Islet precursor cell (in vitro differentiated cells): ENCODE measurements at regions not wholly inside any gene's neighbourhood (a gene's known extent, or its start where the extent isn't known, plus 50 kb on each side); places are given as distances from the start of the nearest gene placed in this dataset.

Source experiments
- DNase-seq: peaks from one replicate; pipeline ENCODE4 v3.0.0-alpha.2; 2018

GRCh38 chr2:155766342-155767115 lies 566.0 kb downstream of the NR4A2 start:
- DNase-seq = no peak

GRCh38 chr2:155755481-155755880 lies 577.0 kb downstream of the NR4A2 start:
- DNase-seq = no peak

GRCh38 chr2:155748131-155748530 lies 584.4 kb downstream of the NR4A2 start:
- DNase-seq = no peak

GRCh38 chr2:155747531-155747930 lies 585.0 kb downstream of the NR4A2 start:
- no peak for DNase-seq

- DNase-seq = peak; percentile 64
Measured at GRCh38 chr2:155733091-155733853, 599.2 kb downstream of the NR4A2 start.

GRCh38 chr2:155730804-155731203 lies 601.7 kb downstream of the NR4A2 start:
- DNase-seq = no peak

- no peak for DNase-seq
Measured at GRCh38 chr2:155727187-155727895, 605.2 kb downstream of the NR4A2 start.

GRCh38 chr2:155722290-155722689 lies 610.2 kb downstream of the NR4A2 start:
- DNase-seq = no peak

- no peak for DNase-seq
Measured at GRCh38 chr2:155715705-155716104, 616.8 kb downstream of the NR4A2 start.

GRCh38 chr2:155714983-155715382 lies 617.5 kb downstream of the NR4A2 start:
- no peak for DNase-seq

GRCh38 chr2:155708071-155708470 lies 624.5 kb downstream of the NR4A2 start:
- no peak for DNase-seq

GRCh38 chr2:155703917-155704316 lies 628.6 kb downstream of the NR4A2 start:
- DNase-seq = no peak

GRCh38 chr2:155703048-155703447 lies 629.5 kb downstream of the NR4A2 start:
- no peak for DNase-seq

GRCh38 chr2:155701721-155702120 lies 630.8 kb downstream of the NR4A2 start:
- no peak for DNase-seq

GRCh38 chr2:155696571-155696970 lies 636.0 kb downstream of the NR4A2 start:
- DNase-seq = no peak

- DNase-seq = no peak
Measured at GRCh38 chr2:155695505-155695904, 637.0 kb downstream of the NR4A2 start.

GRCh38 chr2:155692856-155693255 lies 639.7 kb downstream of the NR4A2 start:
- no peak for DNase-seq

GRCh38 chr2:155692106-155692505 lies 640.4 kb downstream of the NR4A2 start:
- DNase-seq = no peak

GRCh38 chr2:155690785-155691184 lies 641.7 kb downstream of the NR4A2 start:
- no peak for DNase-seq

GRCh38 chr2:155689791-155690190 lies 642.7 kb downstream of the NR4A2 start:
- no peak for DNase-seq

GRCh38 chr2:155687181-155687580 lies 645.3 kb downstream of the NR4A2 start:
- DNase-seq = no peak

- no peak for DNase-seq
Measured at GRCh38 chr2:155679647-155680046, 652.9 kb downstream of the NR4A2 start.

GRCh38 chr2:155675920-155676319 lies 656.6 kb downstream of the NR4A2 start:
- no peak for DNase-seq

- peak; percentile 45 for DNase-seq
Measured at GRCh38 chr2:155665704-155666103, 666.8 kb downstream of the NR4A2 start.
